Testis (tissue), 2 donors: ENCODE measurements at regions not wholly inside any gene's neighbourhood (a gene's known extent, or its start where the extent isn't known, plus 50 kb on each side); places are given as distances from the start of the nearest gene placed in this dataset.

Experiments
- POLR2A ChIP-seq: fragments of 450-650 bp; IDR thresholded peaks from one replicate; pipeline ENCODE4 v1.6.1; 2017; ENCODE audit warnings: antibody characterized with exemption, mild to moderate bottlenecking, moderate library complexity
- TF ChIP-seq, protein P1 (sequence below), 3 experiments: fragments of 450-650 bp in 2 of 3; fragments of 200-600 bp in 1 of 3; sonication (generic) in 1 of 3; IDR thresholded peaks; one replicate each; pipeline ENCODE4 v1.5.1; 2016 to 2019; ENCODE audit warnings: antibody characterized with exemption in 3 of 3, mild to moderate bottlenecking in 2 of 3, moderate library complexity in 1 of 3

GRCh38 chr4:123618606-123619005 lies 222.0 kb downstream of the SPRY1 start:
- TF ChIP-seq POLR2A: no peak
- TF ChIP-seq, protein P1, sequence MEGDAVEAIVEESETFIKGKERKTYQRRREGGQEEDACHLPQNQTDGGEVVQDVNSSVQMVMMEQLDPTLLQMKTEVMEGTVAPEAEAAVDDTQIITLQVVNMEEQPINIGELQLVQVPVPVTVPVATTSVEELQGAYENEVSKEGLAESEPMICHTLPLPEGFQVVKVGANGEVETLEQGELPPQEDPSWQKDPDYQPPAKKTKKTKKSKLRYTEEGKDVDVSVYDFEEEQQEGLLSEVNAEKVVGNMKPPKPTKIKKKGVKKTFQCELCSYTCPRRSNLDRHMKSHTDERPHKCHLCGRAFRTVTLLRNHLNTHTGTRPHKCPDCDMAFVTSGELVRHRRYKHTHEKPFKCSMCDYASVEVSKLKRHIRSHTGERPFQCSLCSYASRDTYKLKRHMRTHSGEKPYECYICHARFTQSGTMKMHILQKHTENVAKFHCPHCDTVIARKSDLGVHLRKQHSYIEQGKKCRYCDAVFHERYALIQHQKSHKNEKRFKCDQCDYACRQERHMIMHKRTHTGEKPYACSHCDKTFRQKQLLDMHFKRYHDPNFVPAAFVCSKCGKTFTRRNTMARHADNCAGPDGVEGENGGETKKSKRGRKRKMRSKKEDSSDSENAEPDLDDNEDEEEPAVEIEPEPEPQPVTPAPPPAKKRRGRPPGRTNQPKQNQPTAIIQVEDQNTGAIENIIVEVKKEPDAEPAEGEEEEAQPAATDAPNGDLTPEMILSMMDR (IDR thresholded peaks at IDR 0.05): no peak
